GM12864 (cell line): ENCODE measurements at regions not wholly inside any gene's neighbourhood (a gene's known extent, or its start where the extent isn't known, plus 50 kb on each side); places are given as distances from the start of the nearest gene placed in this dataset.
"Not testable (repeated sequence)": the region's sequence is repeated elsewhere in the genome, so short reads cannot be mapped to it uniquely, and the experiment has no call there.

Source experiments
- DNase-seq: peaks from one replicate; pipeline ENCODE4 v3.0.0-alpha.2; 2011; ENCODE audit warnings: low read depth
- H3K4me3 ChIP-seq: 2 replicates; pipeline ENCODE4 v1.5.1; 2011; ENCODE audit warnings: mild to moderate bottlenecking, low read depth, low read length, control low read depth
- TF ChIP-seq, protein P1 (sequence below): IDR thresholded peaks from 2 replicates; pipeline ENCODE4 v1.5.1; 2011; ENCODE audit warnings: low read depth, mild to moderate bottlenecking, moderate library complexity, low read length, control low read depth, inconsistent platforms; ENCODE audit errors: missing control alignments

DNA sequence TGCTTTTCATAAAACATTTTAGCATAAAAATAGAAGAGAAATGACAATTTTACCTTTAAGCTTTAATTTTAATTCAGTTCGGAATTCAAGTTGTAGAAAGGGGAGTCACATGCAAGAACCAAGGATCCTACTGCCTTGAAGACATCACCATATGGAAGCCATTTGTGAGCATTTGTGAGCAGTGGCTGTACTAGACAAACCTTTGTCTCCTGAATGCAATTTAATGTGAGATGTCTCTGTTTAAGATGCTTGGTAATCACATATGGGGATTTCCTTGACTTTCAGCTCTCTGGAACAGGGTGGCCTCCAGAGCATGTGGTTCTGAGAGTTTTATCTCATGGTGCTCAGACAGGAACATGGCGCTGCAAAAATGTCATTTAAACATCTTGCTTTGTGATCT lies 421.8 kb downstream of the NYAP2 start:
- TF ChIP-seq, protein P1, sequence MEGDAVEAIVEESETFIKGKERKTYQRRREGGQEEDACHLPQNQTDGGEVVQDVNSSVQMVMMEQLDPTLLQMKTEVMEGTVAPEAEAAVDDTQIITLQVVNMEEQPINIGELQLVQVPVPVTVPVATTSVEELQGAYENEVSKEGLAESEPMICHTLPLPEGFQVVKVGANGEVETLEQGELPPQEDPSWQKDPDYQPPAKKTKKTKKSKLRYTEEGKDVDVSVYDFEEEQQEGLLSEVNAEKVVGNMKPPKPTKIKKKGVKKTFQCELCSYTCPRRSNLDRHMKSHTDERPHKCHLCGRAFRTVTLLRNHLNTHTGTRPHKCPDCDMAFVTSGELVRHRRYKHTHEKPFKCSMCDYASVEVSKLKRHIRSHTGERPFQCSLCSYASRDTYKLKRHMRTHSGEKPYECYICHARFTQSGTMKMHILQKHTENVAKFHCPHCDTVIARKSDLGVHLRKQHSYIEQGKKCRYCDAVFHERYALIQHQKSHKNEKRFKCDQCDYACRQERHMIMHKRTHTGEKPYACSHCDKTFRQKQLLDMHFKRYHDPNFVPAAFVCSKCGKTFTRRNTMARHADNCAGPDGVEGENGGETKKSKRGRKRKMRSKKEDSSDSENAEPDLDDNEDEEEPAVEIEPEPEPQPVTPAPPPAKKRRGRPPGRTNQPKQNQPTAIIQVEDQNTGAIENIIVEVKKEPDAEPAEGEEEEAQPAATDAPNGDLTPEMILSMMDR = no peak
- no peak overlapping the region for H3K4me3 ChIP-seq
- no peak for DNase-seq

DNA sequence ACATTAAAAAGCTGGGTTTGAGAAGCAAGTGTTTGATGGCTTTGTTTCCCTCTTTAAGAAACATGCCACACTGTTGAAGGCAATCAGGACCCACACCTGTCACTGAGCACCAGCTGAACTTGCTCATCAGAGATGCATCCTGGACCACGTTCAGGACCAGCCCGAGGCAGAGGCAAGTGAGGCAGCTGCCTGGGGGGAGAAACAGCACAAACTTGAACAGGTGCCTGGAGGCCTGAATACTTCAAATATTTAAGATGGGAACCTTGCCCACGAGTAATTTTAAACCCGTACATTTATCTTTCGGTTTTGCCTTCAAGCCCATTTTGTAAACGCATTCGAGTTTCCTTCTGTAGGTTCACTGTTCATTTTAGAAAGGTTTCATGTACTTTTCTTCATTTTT lies 421.3 kb downstream of the NYAP2 start:
- H3K4me3 ChIP-seq = no peak overlapping the region
- TF ChIP-seq, protein P1 = no peak
- DNase-seq = no peak

DNA sequence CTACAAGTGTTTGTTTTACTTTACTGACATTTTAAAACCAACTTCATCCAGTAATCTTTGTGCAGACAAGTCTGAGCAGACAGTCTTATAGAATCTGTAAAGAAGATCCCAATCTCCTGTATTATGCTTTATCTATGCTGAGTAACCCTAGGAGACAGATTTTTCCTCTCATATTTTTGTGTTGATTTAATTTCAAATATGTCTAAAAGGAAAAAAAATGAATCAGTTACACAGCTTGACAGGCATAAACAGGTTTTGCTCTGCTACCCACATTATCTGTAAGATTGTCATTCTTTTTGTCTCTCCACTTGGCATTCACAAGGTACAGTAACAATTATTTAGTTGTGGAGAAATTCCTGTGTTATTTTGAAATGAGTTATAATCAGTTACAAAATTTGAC lies 415.0 kb downstream of the NYAP2 start:
- no peak overlapping the region for H3K4me3 ChIP-seq
- no peak for DNase-seq
- TF ChIP-seq, protein P1 = no peak

DNA sequence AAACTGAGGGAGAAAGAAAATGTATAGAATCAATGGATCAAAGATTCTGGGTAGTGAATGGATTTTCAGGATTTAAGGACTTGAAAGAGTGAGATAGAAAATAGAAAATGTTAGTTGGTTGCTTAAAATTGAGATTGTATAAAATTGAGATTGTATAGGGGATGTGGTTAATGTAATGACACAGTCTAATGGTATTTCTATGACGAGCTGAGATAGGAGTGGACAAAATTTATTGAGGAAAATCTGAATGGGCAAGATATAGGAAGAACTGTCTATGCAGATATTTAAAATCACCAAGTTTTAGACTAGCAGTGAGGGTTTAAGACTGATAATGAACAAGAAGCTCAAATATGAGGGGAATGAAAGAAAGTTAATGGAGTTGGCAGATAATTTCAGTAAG lies 406.6 kb downstream of the NYAP2 start:
- no peak for DNase-seq
- no peak overlapping the region for H3K4me3 ChIP-seq
- TF ChIP-seq, protein P1 = no peak

DNA sequence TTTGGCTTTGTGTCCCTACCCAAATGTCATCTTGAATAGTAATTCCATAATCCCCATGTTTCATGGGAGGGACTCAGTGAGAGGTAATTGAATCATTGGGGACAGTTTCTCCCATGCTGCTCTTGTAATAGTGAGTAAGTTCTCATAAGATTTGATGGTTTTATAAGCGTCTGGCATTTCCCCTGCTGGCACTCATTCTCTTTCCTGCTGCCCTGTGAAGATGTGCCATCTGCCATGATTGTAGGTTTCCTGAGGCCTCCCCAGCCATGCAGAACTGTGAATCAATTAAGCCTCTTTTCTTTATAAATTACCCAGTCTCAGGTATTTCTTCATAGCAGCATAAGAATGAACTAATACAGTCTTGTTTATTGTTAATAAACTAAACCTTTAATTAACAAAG lies 402.6 kb downstream of the NYAP2 start:
- not testable (repeated sequence) for H3K4me3 ChIP-seq

DNA sequence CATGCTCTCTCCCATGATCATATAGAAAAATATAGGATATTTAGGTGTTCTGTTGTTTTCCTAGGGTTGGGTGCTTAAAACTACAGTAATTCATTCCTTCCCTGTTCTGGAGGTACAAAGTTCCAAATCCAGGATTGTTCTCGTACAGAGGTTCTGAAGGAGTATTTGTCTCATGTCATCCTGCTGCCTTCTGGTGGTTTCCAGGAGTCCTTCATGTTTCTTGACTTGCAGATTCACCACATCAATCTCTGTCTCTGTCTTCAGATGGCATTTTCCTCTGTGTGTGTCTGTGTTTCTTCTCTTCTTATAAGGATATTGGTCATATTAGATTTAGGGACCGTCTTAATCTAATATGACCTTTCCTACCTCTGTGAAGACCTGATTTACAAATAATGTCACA lies 397.9 kb downstream of the NYAP2 start:
- no peak overlapping the region for H3K4me3 ChIP-seq
- DNase-seq = no peak
- TF ChIP-seq, protein P1 = no peak

More for the DNA sequence above, 402.6 kb downstream of the NYAP2 start:
- DNase-seq = not testable (repeated sequence)

DNA sequence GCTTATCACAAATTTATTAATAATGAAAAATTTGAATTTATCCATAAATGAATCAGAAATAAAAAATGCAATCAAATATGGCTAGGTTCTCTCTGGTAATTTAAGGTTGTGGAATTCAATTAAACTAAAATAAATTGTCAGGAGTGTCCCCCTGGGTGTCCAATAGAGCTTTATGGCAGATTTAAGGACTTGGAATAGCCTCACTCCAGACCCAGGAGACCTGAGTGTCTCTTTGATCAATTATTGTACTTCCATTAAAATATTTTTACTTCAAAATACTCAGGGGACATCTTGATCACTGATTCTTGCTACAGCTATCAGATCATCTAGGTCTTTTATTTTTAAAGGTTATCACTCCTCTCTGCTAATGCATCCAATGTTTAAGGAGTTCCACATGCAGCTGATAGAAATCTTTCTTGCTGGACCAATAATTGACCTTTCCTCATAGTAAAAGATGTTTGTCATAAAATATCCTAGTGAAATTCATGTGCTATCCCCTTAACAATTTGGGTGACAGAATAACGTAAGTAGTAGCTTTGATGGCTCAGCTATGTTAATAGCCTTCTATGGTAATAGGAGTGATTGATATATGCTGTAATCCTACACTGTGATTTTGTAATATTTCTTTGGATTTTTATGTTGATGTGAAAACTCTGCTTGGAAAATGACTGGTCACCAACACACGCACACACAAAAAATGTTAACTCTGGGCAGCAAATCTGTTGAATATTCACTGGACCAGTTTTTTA lies 395.3 kb downstream of the NYAP2 start:
- no peak overlapping the region for H3K4me3 ChIP-seq
- TF ChIP-seq, protein P1 = no peak
- no peak for DNase-seq
